MCF 10A (cell line): ENCODE measurements at regions not wholly inside any gene's neighbourhood (a gene's known extent, or its start where the extent isn't known, plus 50 kb on each side); places are given as distances from the start of the nearest gene placed in this dataset.

ENCODE experiments used
- BruUV-seq: library from RNA; stranded (reverse); fragments of 400-500 nt; replicated peaks from 2 replicates; lab custom pipeline; 2021; lab: Mats Ljungman, UMichigan
- CTCF ChIA-PET: fragments of 300-600 bp; sonication (Branson Sonifier 250); formaldehyde crosslinking; extraction: SDS; loops from one replicate; lab custom pipeline; 2021; ENCODE audit warnings: antibody characterized with exemption, inconsistent platforms; lab: Yijun Ruan, JAX
- POLR2A ChIA-PET: fragments of 300-600, 350-650 bp; sonication (Branson Sonifier 250); formaldehyde crosslinking; extraction: SDS; loops from one replicate; lab custom pipeline; 2020; ENCODE audit warnings: antibody characterized with exemption, inconsistent platforms; lab: Yijun Ruan, JAX
- DNase-seq: peaks from one replicate; pipeline ENCODE4 v3.0.0-alpha.2; 2018; ENCODE audit not compliant: unreplicated experiment
- H3K27ac Mint-ChIP-seq: one replicate; pipeline ENCODE4 v1.8.0; 2022; ENCODE audit warnings: mild to moderate bottlenecking, low read depth, mixed read lengths; ENCODE audit not compliant: unreplicated experiment
- H3K27me3 Mint-ChIP-seq: one replicate; pipeline ENCODE4 v1.8.0; 2022; ENCODE audit warnings: mixed read lengths; ENCODE audit not compliant: insufficient read depth, unreplicated experiment
- H3K36me3 Mint-ChIP-seq: one replicate; pipeline ENCODE4 v1.8.0; 2022; ENCODE audit warnings: mild to moderate bottlenecking, moderate library complexity, mixed read lengths; ENCODE audit not compliant: insufficient read depth, unreplicated experiment
- H3K4me1 Mint-ChIP-seq: one replicate; pipeline ENCODE4 v1.8.0; 2022; ENCODE audit warnings: mixed read lengths; ENCODE audit not compliant: insufficient read depth, unreplicated experiment
- H3K4me3 Mint-ChIP-seq: one replicate; pipeline ENCODE4 v1.8.0; 2022; ENCODE audit warnings: mild to moderate bottlenecking, moderate library complexity, mixed read lengths; ENCODE audit not compliant: unreplicated experiment
- H3K9me3 Mint-ChIP-seq: one replicate; pipeline ENCODE4 v1.8.0; 2022; ENCODE audit warnings: mixed read lengths; ENCODE audit not compliant: unreplicated experiment
- intact Hi-C: fragments of 100-400 bp; cut with micrococcal nuclease; formaldehyde crosslinking; loops from 2 replicates; pipeline ENCODE4 v1.14.1; 2022
- TF ChIP-seq, protein P1 (sequence below): fragments of 200-600 bp; IDR thresholded peaks from one replicate; pipeline ENCODE4 v1.8.0; 2022; ENCODE audit warnings: antibody characterized with exemption, mild to moderate bottlenecking; ENCODE audit not compliant: unreplicated experiment

DNA sequence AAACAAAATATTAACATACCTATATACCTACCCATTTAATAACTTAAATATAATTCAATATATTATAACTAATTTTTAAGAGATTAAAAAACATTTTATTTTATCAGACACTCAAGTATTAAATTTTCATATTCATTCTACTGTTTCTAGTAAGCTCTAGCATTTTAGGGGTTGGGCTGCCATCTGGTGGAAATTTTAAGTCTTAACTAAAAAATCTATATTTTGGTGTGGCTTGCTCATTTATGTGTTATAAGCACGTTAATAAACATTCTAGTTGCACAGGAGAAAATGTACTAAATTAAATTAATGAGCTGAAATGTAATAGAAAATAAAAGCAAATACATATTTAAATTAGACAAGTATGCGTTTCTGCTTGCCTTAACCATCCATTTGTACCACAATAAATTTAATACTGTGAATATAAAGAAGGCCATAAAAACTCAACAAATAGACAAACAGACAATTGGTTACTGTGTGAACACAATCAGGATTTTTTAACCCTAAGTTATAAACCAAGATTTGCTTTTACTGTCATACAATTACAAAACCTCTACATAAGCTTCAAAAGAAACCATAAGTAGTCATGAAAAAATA, 1728.3 kb upstream of the CDH9 start:
- ChIA-PET CTCF (interaction anchor here (0.5 to 4.9 kb wide), 5 partner anchors 10 to 1784 kb away, joined by 3 to 50 read pairs (median 3); no protein-coding TSS in a partner anchor), POLR2A (interaction anchor here (0.8 kb wide), 1 partner anchor 421 kb away, joined by 3 read pairs; no protein-coding TSS in a partner anchor)
- no TSS peak for BruUV-seq
- peaks cover 9% of the 10 kb centered on the region for H3K4me1 Mint-ChIP-seq
- H3K9me3 Mint-ChIP-seq, result no peaks in the 10 kb centered on the region
- no peaks in the 10 kb centered on the region for H3K36me3 Mint-ChIP-seq
- TF ChIP-seq, protein P1, sequence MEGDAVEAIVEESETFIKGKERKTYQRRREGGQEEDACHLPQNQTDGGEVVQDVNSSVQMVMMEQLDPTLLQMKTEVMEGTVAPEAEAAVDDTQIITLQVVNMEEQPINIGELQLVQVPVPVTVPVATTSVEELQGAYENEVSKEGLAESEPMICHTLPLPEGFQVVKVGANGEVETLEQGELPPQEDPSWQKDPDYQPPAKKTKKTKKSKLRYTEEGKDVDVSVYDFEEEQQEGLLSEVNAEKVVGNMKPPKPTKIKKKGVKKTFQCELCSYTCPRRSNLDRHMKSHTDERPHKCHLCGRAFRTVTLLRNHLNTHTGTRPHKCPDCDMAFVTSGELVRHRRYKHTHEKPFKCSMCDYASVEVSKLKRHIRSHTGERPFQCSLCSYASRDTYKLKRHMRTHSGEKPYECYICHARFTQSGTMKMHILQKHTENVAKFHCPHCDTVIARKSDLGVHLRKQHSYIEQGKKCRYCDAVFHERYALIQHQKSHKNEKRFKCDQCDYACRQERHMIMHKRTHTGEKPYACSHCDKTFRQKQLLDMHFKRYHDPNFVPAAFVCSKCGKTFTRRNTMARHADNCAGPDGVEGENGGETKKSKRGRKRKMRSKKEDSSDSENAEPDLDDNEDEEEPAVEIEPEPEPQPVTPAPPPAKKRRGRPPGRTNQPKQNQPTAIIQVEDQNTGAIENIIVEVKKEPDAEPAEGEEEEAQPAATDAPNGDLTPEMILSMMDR, result peak; percentile 59
- DNase-seq, result peak; percentile 69
- no peak overlapping the region for H3K27ac Mint-ChIP-seq
- intact Hi-C loops, result loop anchor here (1.0 to 10.0 kb wide), 5 partner anchors 293 to 1746 kb away; no protein-coding TSS in a partner anchor
- H3K27me3 Mint-ChIP-seq, result no peaks in the 10 kb centered on the region
- H3K4me3 Mint-ChIP-seq, result no peak overlapping the region

DNA sequence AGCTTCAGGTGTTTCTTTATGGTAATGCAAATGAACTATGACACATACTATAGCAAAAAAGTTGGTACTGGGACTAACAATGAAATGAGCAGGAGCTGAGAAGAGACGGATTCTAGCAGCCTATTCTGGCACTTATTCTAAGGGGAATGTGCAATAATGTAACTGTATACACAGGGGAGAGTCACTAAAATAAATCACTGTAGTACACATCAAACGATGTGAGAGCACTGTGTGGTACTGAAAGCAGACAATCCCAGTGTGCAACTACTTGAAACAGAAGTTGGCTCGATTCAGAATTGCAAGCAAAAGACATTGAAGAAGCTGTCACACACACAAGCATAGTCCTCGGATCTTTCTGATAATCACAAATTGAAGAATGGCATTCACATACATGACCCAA, 1713.0 kb upstream of the CDH9 start:
- DNase-seq, result no peak
- peaks cover 6% of the 10 kb centered on the region for H3K4me1 Mint-ChIP-seq
- no peak overlapping the region for H3K27ac Mint-ChIP-seq
- CTCF ChIA-PET, result no interaction called here
- H3K9me3 Mint-ChIP-seq, result peaks cover 8% of the 10 kb centered on the region
- no peaks in the 10 kb centered on the region for H3K36me3 Mint-ChIP-seq
- BruUV-seq, result no TSS peak
- POLR2A ChIA-PET, result no interaction called here
- no peaks in the 10 kb centered on the region for H3K27me3 Mint-ChIP-seq
- intact Hi-C loops, result no loop called here
- H3K4me3 Mint-ChIP-seq, result no peak overlapping the region
- TF ChIP-seq, protein P1, result no peak

DNA sequence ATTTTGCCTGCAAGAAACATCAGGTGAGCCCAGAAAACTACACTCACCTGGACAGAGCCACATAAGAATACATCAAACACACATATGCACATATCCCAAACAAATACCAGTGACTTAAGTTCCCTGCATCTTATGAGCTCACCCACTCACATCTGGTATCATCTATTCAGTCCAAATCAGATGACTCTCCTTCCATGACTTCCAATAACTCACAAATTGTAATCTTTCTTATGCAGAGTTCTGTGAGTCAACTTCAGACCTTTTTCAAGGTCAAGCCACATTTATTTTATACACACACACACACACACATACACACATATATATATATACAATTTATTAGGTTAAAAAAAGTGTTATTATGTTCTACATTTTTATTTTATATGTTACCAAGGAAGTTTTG, 1711.9 kb upstream of the CDH9 start:
- Mint-ChIP-seq H3K36me3 (no peaks in the 10 kb centered on the region), H3K27me3 (no peaks in the 10 kb centered on the region), H3K27ac (no peak overlapping the region), H3K4me3 (no peak overlapping the region), H3K4me1 (peaks cover 6% of the 10 kb centered on the region), H3K9me3 (peaks cover 8% of the 10 kb centered on the region)
- POLR2A ChIA-PET, result no interaction called here
- TF ChIP-seq, protein P1, result no peak
- CTCF ChIA-PET, result no interaction called here
- BruUV-seq, result no TSS peak
- intact Hi-C loops, result no loop called here
- DNase-seq, result no peak

DNA sequence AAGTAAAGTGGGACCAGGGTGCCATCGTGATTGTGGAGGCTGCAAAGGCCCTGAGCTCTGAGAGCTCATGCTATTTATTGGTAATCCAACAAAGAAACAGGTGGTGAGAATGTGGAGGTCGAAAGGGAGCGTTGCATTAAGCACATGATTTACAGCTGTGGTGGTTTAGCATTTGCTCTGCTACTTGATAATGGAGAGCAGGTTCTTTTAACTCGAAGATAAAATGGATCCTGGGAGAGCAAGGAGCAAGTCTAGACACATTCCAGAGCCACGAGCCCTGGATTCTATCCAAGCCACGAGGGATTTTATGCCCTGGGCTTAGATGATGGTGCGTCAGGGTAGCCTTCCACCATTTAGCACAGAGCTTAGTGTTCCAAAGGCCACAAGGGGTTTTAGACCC, 1710.1 kb upstream of the CDH9 start:
- ChIA-PET POLR2A (interaction anchor here (0.5 kb wide), 1 partner anchor 15 kb away, joined by 3 read pairs; no protein-coding TSS in a partner anchor), CTCF (interaction anchor here (1.4 kb wide), 1 partner anchor 274 kb away, joined by 3 read pairs; no protein-coding TSS in a partner anchor)
- Mint-ChIP-seq H3K27ac (peak overlapping the region; percentile 44), H3K4me1 (peaks cover 10% of the 10 kb centered on the region), H3K36me3 (no peaks in the 10 kb centered on the region), H3K4me3 (no peak overlapping the region), H3K27me3 (no peaks in the 10 kb centered on the region), H3K9me3 (peaks cover 8% of the 10 kb centered on the region)
- TF ChIP-seq, protein P1, result no peak
- BruUV-seq, result no TSS peak
- no peak for DNase-seq
- intact Hi-C loops, result no loop called here
